ENCODE measurements at regions not wholly inside any gene's neighbourhood (a gene's known extent, or its start where the extent isn't known, plus 50 kb on each side); places are given as distances from the start of the nearest gene placed in this dataset.
A peak's percentile ranks its signal among the peaks of the same experiment; 100 is the strongest.

- ATAC-seq (peak in 1 of 3 donors; percentile 59), DNase-seq (peak in 1 of 2 donors; percentile 13)
- H3K4me1 ChIP-seq (ENCODE audit: control insufficient read depth, insufficient read depth, low read length), result no peaks in the 10 kb centered on the region
- no peaks in the 10 kb centered on the region for H3K36me3 ChIP-seq (ENCODE audit: control insufficient read depth, insufficient read depth, low read length)
- Mint-ChIP-seq H3K4me3 (no peak overlapping the region), H3K9me3 (peaks cover 0 to 4% of the 10 kb centered on the region in 2 donors), H3K36me3 (no peaks in the 10 kb centered on the region), H3K4me1 (no peaks in the 10 kb centered on the region), H3K27ac (no peak overlapping the region), H3K27me3 (ENCODE audit: low read depth in 2 of 2) (peaks cover 0 to under 1% of the 10 kb centered on the region in 2 donors)
- TF ChIP-seq CTCF (IDR thresholded peaks at IDR 0.05), result no peak
- no peaks in the 10 kb centered on the region for H3K27me3 ChIP-seq (ENCODE audit: control insufficient read depth, insufficient read depth, low read length)
- intact Hi-C loops (cut with micrococcal nuclease), result no loop called here
- no peak overlapping the region for H3K4me3 ChIP-seq (ENCODE audit: low read length)
- H3K9me3 ChIP-seq (ENCODE audit: control insufficient read depth, insufficient read depth, low read length), result no peaks in the 10 kb centered on the region
- no peak overlapping the region for H3K27ac ChIP-seq (ENCODE audit: low read length)
These were observed 62.0 kb upstream of the RASAL2 start for GRCh38 chr1:178031856-178032320.

DNA sequence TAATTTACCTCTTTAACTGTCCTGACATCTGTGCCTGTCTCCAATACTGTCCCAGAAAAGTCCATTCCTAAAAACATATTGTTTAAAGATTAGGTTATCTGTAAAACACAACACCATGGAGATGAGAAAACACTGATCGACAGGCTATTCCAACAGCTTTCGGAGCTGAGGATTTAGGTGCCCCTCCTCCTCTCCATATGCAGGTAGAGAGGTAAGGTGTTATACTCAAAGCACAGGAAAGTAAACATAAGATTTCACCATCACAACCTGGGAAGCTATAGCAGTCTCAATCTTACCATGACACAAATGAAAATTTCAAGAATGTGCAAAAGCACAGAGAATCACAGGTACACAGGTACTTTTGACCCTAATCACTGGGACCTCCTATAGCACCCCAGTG, 60.9 kb upstream of the RASAL2 start:
- no peak overlapping the region for H3K4me3 ChIP-seq (ENCODE audit: low read length)
- H3K36me3 Mint-ChIP-seq, result no peaks in the 10 kb centered on the region
- no peak overlapping the region for H3K27ac Mint-ChIP-seq
- peaks cover 0 to 4% of the 10 kb centered on the region in 2 donors for H3K9me3 Mint-ChIP-seq
- H3K9me3 ChIP-seq (ENCODE audit: control insufficient read depth, insufficient read depth, low read length), result no peaks in the 10 kb centered on the region
- no peak for TF ChIP-seq CTCF (IDR thresholded peaks at IDR 0.05)
- H3K27ac ChIP-seq (ENCODE audit: low read length), result no peak overlapping the region
- H3K27me3 ChIP-seq (ENCODE audit: control insufficient read depth, insufficient read depth, low read length), result no peaks in the 10 kb centered on the region
- H3K4me1 Mint-ChIP-seq, result no peaks in the 10 kb centered on the region
- H3K27me3 Mint-ChIP-seq (ENCODE audit: low read depth in 2 of 2), result peaks cover 0 to 4% of the 10 kb centered on the region in 2 donors
- no peaks in the 10 kb centered on the region for H3K4me1 ChIP-seq (ENCODE audit: control insufficient read depth, insufficient read depth, low read length)
- no peaks in the 10 kb centered on the region for H3K36me3 ChIP-seq (ENCODE audit: control insufficient read depth, insufficient read depth, low read length)
- H3K4me3 Mint-ChIP-seq, result no peak overlapping the region
- DNase-seq (no peak), ATAC-seq (no peak)
- intact Hi-C loops (cut with micrococcal nuclease), result no loop called here
- WGBS (ENCODE audit: insufficient coverage), result no CpG with 5 or more reads among the region's 2 CpGs

- peaks cover 0 to 1% of the 10 kb centered on the region in 2 donors for H3K9me3 Mint-ChIP-seq
- no peak overlapping the region for H3K27ac Mint-ChIP-seq
- no peaks in the 10 kb centered on the region for H3K27me3 ChIP-seq (ENCODE audit: control insufficient read depth, insufficient read depth, low read length)
- peaks cover 0 to 4% of the 10 kb centered on the region in 2 donors for H3K27me3 Mint-ChIP-seq (ENCODE audit: low read depth in 2 of 2)
- no peaks in the 10 kb centered on the region for H3K36me3 ChIP-seq (ENCODE audit: control insufficient read depth, insufficient read depth, low read length)
- no peaks in the 10 kb centered on the region for H3K4me1 Mint-ChIP-seq
- 87% methylated on average over 2 of the region's 2 CpGs for WGBS (ENCODE audit: insufficient coverage)
- DNase-seq (no peak), ATAC-seq (no peak)
- H3K4me3 ChIP-seq (ENCODE audit: low read length), result no peak overlapping the region
- H3K4me1 ChIP-seq (ENCODE audit: control insufficient read depth, insufficient read depth, low read length), result no peaks in the 10 kb centered on the region
- no peak overlapping the region for H3K27ac ChIP-seq (ENCODE audit: low read length)
- H3K36me3 Mint-ChIP-seq, result no peaks in the 10 kb centered on the region
- no peak overlapping the region for H3K4me3 Mint-ChIP-seq
- intact Hi-C loops (cut with micrococcal nuclease), result no loop called here
- TF ChIP-seq CTCF (IDR thresholded peaks at IDR 0.05), result no peak
- H3K9me3 ChIP-seq (ENCODE audit: control insufficient read depth, insufficient read depth, low read length), result no peaks in the 10 kb centered on the region
These were observed 59.2 kb upstream of the RASAL2 start for GRCh38 chr1:178034676-178035075.

GRCh38 chr1:178036090-178036489, 57.8 kb upstream of the RASAL2 start:
- Histone ChIP-seq H3K4me3 (ENCODE audit: low read length) (no peak overlapping the region), H3K9me3 (ENCODE audit: control insufficient read depth, insufficient read depth, low read length) (no peaks in the 10 kb centered on the region), H3K36me3 (ENCODE audit: control insufficient read depth, insufficient read depth, low read length) (no peaks in the 10 kb centered on the region), H3K27ac (ENCODE audit: low read length) (no peak overlapping the region), H3K27me3 (ENCODE audit: control insufficient read depth, insufficient read depth, low read length) (no peaks in the 10 kb centered on the region), H3K4me1 (ENCODE audit: control insufficient read depth, insufficient read depth, low read length) (no peaks in the 10 kb centered on the region)
- DNase-seq (no peak), ATAC-seq (no peak)
- Mint-ChIP-seq H3K4me1 (no peaks in the 10 kb centered on the region), H3K9me3 (peaks cover 5% of the 10 kb centered on the region in 2 donors), H3K27me3 (ENCODE audit: low read depth in 2 of 2) (peaks cover 0 to 7% of the 10 kb centered on the region in 2 donors), H3K4me3 (no peak overlapping the region), H3K27ac (no peak overlapping the region), H3K36me3 (no peaks in the 10 kb centered on the region)
- TF ChIP-seq CTCF (IDR thresholded peaks at IDR 0.05), result no peak
- intact Hi-C loops (cut with micrococcal nuclease), result no loop called here
- 95% methylated on average over 10 of the region's 10 CpGs for WGBS (ENCODE audit: insufficient coverage)

Measured in natural killer cell (primary cell).